ENCODE measurements at regions not wholly inside any gene's neighbourhood (a gene's known extent, or its start where the extent isn't known, plus 50 kb on each side); places are given as distances from the start of the nearest gene placed in this dataset.

- DNase-seq (ENCODE audit: low spot score in 2 of 2, unreplicated experiment in 2 of 2) = no peak
- H3K4me1 Mint-ChIP-seq = peaks cover 78% of the 10 kb centered on the region
- no peaks in the 10 kb centered on the region for H3K36me3 Mint-ChIP-seq
- no peaks in the 10 kb centered on the region for H3K9me3 Mint-ChIP-seq
- no peaks in the 10 kb centered on the region for H3K27me3 Mint-ChIP-seq (ENCODE audit: low read depth)
- TF ChIP-seq, protein P1, sequence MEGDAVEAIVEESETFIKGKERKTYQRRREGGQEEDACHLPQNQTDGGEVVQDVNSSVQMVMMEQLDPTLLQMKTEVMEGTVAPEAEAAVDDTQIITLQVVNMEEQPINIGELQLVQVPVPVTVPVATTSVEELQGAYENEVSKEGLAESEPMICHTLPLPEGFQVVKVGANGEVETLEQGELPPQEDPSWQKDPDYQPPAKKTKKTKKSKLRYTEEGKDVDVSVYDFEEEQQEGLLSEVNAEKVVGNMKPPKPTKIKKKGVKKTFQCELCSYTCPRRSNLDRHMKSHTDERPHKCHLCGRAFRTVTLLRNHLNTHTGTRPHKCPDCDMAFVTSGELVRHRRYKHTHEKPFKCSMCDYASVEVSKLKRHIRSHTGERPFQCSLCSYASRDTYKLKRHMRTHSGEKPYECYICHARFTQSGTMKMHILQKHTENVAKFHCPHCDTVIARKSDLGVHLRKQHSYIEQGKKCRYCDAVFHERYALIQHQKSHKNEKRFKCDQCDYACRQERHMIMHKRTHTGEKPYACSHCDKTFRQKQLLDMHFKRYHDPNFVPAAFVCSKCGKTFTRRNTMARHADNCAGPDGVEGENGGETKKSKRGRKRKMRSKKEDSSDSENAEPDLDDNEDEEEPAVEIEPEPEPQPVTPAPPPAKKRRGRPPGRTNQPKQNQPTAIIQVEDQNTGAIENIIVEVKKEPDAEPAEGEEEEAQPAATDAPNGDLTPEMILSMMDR (IDR thresholded peaks at IDR 0.05; ENCODE audit: unreplicated experiment) = no peak
- peak overlapping the region; percentile 86 for H3K27ac Mint-ChIP-seq
- no peak overlapping the region for H3K4me3 Mint-ChIP-seq
These were observed 216.1 kb upstream of the CDIN1 start for GRCh38 chr15:36363335-36363734.

DNA sequence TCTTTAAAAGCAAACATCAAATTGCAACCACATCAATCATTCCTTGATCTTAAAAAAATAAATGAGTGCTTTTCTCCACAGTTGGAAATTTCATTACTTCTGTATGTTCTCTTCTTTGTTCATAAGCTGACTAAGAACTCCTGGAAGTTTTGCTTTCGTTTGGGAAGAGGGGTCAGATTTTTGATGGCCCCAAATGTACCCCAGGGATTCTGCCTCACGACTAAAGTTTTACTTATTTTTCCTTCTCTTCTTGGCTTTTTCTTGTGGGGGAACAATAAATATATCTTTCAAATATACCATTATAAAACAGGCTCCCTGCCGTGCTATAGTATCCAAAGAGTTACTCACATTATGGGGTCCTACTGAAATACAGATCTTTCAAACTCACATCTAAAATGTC is 215.0 kb upstream of the CDIN1 start:
- no peaks in the 10 kb centered on the region for H3K9me3 Mint-ChIP-seq
- H3K36me3 Mint-ChIP-seq = peaks cover 2% of the 10 kb centered on the region
- TF ChIP-seq, protein P1 (IDR thresholded peaks at IDR 0.05; ENCODE audit: unreplicated experiment) = no peak
- peaks cover 73% of the 10 kb centered on the region for H3K4me1 Mint-ChIP-seq
- peak overlapping the region; percentile 86 for H3K27ac Mint-ChIP-seq
- H3K27me3 Mint-ChIP-seq (ENCODE audit: low read depth) = no peaks in the 10 kb centered on the region
- no peak for DNase-seq (ENCODE audit: low spot score in 2 of 2, unreplicated experiment in 2 of 2)
- no peak overlapping the region for H3K4me3 Mint-ChIP-seq

DNA sequence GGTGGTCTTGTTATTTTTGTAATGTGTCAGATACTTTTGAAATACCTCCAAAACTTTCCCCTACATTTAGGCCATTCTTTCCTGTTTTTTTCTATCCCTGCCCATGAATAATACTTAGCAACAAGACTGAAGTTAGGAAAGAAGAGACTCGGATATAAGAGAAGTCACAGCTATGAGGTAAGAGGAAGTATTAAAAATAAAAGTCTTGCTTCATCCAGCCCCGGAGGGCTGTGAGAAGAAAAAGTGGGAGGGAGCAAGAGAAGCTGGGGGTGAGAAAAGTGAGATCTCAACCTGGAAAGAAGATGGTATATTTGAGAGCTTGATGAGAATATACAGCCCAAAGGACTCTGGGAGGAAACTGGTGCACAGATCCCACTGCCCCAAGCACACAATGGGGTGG is 213.5 kb upstream of the CDIN1 start:
- no peaks in the 10 kb centered on the region for H3K9me3 Mint-ChIP-seq
- DNase-seq (ENCODE audit: low spot score in 2 of 2, unreplicated experiment in 2 of 2) = no peak
- no peak overlapping the region for H3K4me3 Mint-ChIP-seq
- H3K27me3 Mint-ChIP-seq (ENCODE audit: low read depth) = no peaks in the 10 kb centered on the region
- no peak overlapping the region for H3K27ac Mint-ChIP-seq
- H3K36me3 Mint-ChIP-seq = peaks cover 2% of the 10 kb centered on the region
- peaks cover 73% of the 10 kb centered on the region for H3K4me1 Mint-ChIP-seq
- TF ChIP-seq, protein P1 (IDR thresholded peaks at IDR 0.05; ENCODE audit: unreplicated experiment) = no peak

- H3K36me3 Mint-ChIP-seq = peaks cover 2% of the 10 kb centered on the region
- peaks cover 60% of the 10 kb centered on the region for H3K4me1 Mint-ChIP-seq
These were observed 209.2 kb upstream of the CDIN1 start for GRCh38 chr15:36370051-36370730.

DNA sequence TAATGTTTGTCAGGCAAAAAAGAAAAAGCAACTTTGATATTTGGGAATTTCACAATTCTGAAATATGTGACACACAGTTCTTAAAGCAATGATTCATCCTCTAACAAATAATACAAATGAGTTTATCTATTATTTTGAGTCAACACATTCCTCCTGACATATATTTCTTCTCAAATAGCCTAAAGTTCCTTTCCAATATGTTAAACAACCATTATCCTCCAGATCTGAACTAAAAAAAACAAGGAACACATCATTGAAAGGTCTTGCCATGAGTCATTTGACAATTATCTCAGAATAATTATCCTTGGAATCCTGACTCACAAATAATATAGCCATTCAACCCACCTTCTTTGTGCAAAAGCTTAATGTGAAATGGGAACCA is 208.7 kb upstream of the CDIN1 start:
- peaks cover 2% of the 10 kb centered on the region for H3K36me3 Mint-ChIP-seq
- no peak for DNase-seq (ENCODE audit: low spot score in 2 of 2, unreplicated experiment in 2 of 2)
- no peak overlapping the region for H3K4me3 Mint-ChIP-seq
- TF ChIP-seq, protein P1 (IDR thresholded peaks at IDR 0.05; ENCODE audit: unreplicated experiment) = no peak
- no peaks in the 10 kb centered on the region for H3K9me3 Mint-ChIP-seq
- peak overlapping the region; percentile 58 for H3K27ac Mint-ChIP-seq
- H3K4me1 Mint-ChIP-seq = peaks cover 57% of the 10 kb centered on the region
- no peaks in the 10 kb centered on the region for H3K27me3 Mint-ChIP-seq (ENCODE audit: low read depth)

More at GRCh38 chr15:36370051-36370730, 209.2 kb upstream of the CDIN1 start:
- H3K27me3 Mint-ChIP-seq (ENCODE audit: low read depth) = no peaks in the 10 kb centered on the region
- no peaks in the 10 kb centered on the region for H3K9me3 Mint-ChIP-seq
- no peak overlapping the region for H3K4me3 Mint-ChIP-seq
- DNase-seq (ENCODE audit: low spot score in 2 of 2, unreplicated experiment in 2 of 2) = no peak
- TF ChIP-seq, protein P1 (IDR thresholded peaks at IDR 0.05; ENCODE audit: unreplicated experiment) = no peak
- peak overlapping the region; percentile 75 for H3K27ac Mint-ChIP-seq

Measured in mesothelial cell of epicardium (in vitro differentiated cells).